GM21390 (cell line): ENCODE measurements at regions not wholly inside any gene's neighbourhood (a gene's known extent, or its start where the extent isn't known, plus 50 kb on each side); places are given as distances from the start of the nearest gene placed in this dataset.

ENCODE experiments used
- ATAC-seq: cut with Tn5 transposase; IDR thresholded peaks from one replicate; pipeline ENCODE4 v1.9.1; 2021; ENCODE audit not compliant: unreplicated experiment

- ATAC-seq: no peak
These were observed 126.7 kb downstream of the DKK1 start for GRCh38 chr10:52440612-52441285.

DNA sequence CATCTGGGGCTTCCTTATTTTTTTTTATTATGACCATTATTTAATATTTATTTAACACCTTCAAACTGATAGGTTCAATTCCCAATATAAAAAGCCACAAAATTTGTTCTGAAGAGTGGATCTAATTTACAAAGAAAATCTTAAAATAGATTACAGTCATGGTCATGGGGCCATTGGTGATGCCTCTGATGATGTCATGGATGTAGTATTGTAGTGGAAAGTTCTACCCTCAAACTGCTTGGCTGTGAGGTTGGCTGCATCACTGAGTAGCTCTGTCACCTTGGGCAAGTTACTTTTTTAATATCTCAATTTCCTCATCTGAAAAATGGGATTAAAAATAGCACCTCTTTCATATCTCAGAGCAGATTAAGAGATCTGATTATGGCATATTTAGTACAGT lies 128.5 kb downstream of the DKK1 start:
- ATAC-seq: no peak

DNA sequence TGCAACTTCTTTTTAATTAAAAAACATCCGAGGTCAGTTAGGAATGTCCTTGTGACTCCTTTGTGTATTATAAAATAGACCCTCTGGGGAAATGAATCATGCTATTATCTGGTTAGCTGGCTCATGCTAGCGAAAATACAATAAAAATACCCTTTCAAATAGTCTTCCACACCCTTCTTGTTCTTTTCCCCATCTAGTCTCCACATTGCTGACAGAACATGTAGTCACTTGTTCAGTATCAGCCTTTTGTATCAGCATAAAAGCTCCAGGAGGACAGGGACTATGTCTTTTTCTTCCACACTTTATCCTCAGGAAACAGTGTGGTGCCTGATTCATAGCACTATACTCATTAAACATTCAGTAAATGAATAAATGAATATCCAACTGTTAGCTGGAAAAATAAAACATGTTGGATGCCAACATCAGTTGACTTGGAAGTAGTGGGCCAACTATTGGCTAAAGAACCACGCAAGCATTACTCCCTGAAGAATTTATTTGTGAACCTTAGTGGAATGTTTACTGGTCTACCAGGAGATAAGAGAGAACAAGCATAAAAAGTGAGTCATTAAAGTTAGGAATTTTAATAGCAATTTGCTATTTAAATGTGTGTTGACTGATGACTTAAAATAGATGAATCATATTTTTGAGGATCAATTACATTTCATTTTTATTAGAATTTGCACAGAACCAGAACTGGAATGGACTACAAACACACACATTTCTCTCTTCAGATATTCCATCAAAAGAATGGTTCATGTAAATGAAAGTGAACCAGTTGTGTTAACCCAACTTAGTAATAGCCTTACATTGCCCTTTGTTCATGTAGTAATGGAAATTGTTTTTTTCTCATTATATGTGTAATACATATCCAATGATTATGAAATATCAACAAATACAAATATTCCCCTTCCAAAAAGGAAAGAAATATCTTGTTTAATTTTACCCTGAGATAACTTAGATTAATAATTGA lies 129.6 kb downstream of the DKK1 start:
- ATAC-seq: no peak

DNA sequence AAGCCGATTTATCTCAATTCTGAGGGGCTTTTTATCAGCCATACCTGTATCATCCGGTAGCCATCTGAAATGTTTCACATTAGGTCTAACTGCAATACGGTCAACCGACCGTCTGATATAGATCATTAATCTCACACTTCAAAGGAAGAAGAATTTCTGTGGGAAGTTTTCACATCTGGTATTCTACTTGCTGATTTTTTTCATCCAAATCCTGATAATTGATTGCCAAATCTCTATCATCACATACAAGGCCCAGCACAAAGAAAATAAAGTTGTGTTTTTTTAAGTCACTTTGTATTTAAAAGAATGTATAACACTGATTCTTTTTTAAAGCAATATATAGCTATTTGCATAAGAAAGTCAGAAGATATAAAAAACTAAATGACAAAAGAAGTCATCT lies 132.3 kb downstream of the DKK1 start:
- no peak for ATAC-seq

GRCh38 chr10:52447931-52448353 lies 133.9 kb downstream of the DKK1 start:
- ATAC-seq: no peak

DNA sequence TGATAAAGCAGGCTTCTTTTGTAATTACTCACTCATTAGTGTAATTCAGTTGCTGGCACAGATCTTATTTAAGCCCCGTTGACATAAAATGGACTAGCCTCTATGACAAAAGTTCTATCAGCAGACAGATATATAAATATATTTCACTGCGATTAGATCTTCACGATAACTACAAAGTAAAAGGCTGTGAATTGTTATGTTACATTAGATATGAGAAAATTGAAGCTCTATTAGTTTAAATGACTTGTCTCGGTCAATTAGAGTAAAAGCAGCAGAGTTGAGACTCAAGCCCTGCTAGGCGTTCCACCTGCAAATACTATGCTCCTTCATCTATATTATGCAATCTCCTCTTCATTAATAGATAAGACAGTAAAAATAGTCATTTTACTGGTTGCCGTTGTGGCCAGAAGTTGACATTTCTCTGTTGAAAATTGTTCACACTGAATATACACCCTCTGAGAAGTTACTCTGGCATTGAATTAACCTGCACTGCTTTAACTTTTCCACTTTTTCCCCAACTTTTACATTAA lies 136.7 kb downstream of the DKK1 start:
- no peak for ATAC-seq

GRCh38 chr10:52451817-52452216 lies 137.7 kb downstream of the DKK1 start:
- ATAC-seq: no peak

- no peak for ATAC-seq
These were observed 138.8 kb downstream of the DKK1 start for GRCh38 chr10:52452600-52453493.

DNA sequence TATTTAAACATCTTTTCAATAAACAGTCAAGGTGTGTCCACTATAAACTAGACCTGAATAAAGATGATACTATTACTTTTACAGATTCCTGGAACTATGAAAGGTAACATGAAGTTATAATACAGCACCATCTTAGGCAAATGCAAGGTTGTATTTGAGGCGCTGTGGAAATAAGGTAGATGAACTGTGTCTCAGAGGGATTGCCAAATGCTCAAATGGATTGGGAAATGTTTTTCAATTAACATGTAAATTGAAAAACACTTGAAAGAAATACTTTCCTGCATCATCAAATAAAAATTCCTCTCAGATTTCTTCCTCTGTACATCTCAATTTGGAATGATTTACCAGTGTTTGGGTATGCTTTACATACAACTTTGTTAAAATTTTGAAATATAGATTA lies 139.4 kb downstream of the DKK1 start:
- no peak for ATAC-seq

DNA sequence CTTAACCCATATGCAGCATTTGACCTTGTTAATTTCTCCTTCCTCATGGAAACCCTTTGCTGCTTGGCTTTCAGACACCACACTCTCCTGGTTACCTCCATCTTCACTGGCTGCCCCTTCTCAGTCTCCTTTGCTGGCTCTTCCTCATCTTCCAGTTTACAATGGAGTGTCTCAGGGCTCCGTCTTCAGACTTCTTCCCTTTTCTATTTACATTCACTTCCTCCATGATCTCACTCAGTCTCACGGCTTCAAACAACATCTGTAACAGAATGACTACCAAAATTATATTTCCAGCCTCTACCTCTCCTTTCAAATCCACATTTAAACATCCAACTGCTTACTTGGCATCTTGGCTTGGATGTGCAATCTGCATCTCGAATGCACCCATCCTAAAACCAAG lies 140.4 kb downstream of the DKK1 start:
- ATAC-seq: no peak

DNA sequence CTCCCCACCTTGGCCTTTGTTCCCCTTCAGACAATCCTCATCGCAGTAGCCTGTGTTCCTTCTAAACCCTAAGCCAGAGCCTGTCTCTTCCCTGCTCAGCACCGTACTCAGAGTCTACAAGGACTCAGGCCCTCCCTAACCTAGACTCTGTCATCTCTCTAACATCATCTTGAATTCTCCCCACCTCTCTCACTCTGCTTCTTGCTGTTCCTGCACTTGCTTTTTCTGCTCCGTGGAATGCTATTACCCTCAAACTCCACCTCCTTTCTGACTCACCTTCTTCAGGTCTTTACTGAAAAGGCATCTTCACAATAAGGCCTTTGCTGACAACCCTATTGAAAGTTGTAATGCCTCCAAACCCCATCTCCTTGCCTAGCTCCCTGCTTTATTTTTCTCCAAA lies 141.0 kb downstream of the DKK1 start:
- ATAC-seq: no peak

DNA sequence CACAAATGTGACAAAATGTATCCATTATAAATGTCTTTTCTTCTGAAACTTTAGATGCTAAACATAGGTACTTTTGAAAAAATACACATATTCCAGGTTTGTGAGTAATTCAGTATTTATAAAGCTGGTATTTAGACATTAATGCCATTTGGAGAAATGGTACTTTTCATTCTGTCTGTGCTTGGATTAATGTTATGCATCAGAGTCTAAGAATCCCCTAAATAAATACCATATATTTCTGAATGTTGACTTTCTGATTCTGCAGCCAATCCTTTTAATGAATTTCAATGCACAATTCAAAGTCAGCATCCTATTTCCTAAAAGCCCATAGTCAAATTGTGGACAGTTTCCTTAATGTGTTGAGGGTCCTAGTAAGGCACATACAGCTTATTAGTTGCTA lies 145.0 kb downstream of the DKK1 start:
- ATAC-seq: no peak

DNA sequence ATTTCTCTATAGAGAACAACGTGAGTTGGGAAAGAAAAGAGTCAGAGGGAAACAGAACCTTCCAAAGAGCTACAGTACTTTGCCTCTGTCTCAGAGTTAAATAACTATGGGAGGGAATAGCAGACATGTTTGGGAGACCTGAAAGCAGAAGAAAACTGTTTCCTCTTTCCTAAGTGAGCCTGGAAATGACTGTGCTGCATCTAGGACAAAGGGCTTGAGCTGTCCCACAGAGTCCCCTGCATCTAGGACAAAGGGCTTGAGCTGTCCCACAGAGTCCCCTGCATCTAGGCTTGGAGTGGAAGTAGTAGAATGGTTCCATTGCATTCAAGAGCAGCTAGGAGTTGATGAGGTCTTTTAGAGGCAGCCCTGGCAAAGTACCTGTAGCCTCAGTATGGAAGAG lies 149.7 kb downstream of the DKK1 start:
- ATAC-seq: no peak

GRCh38 chr10:52464368-52465124 lies 150.5 kb downstream of the DKK1 start:
- ATAC-seq: no peak

- ATAC-seq: no peak
These were observed 151.1 kb downstream of the DKK1 start for GRCh38 chr10:52465202-52465601.

DNA sequence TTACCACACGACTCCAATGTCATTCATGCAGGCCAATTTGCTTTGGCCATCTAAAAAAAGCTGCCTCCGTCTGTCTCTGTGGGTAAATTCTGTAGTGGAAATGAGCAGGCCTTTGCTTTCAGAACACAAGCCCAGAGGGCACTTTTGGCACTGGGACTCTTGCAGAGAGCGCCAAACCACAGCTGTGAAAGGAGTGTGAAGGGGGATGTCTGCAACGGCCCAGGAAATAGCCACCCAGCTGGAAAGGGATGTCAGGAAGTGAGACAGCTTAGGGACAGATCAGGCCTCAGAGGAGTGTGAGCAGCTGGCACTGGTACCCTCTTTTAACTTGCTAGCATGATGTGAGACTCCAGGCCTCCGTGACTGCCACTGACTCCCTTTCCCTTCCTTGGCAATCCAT lies 152.4 kb downstream of the DKK1 start:
- peak; percentile 61 for ATAC-seq

DNA sequence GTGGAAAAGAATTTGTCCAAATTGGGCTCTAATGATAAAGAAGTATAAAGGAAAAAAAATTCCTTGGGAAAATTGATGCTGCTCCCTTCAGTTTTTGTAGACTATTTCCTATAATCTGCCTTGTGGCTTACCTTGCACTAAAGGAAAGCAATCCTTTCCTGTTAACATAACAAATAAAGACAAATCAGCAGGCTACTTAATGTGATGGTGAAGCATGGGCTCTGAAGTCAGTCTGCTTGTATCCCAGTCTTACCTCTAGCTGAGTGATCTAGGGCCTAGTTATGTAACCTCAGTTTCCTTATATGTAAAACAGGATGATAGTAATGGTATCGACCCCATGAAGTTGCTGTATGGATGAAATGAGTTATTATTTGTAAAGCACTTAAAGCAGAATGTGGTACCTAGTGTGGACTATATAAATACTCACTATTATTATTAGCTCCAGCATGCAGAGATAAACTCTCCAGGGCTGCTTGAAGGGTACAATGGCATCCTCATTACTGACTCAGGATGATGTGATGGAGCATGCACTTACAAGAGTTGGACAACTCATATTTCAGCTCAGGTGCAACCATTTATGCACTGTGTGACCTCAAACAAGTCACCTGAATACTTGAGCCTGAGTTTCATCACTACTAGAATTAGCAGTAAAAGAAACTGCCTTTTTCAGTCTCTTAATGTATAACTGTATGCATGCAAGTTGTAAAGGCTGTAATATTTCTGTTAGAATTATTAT lies 156.1 kb downstream of the DKK1 start:
- ATAC-seq: no peak

DNA sequence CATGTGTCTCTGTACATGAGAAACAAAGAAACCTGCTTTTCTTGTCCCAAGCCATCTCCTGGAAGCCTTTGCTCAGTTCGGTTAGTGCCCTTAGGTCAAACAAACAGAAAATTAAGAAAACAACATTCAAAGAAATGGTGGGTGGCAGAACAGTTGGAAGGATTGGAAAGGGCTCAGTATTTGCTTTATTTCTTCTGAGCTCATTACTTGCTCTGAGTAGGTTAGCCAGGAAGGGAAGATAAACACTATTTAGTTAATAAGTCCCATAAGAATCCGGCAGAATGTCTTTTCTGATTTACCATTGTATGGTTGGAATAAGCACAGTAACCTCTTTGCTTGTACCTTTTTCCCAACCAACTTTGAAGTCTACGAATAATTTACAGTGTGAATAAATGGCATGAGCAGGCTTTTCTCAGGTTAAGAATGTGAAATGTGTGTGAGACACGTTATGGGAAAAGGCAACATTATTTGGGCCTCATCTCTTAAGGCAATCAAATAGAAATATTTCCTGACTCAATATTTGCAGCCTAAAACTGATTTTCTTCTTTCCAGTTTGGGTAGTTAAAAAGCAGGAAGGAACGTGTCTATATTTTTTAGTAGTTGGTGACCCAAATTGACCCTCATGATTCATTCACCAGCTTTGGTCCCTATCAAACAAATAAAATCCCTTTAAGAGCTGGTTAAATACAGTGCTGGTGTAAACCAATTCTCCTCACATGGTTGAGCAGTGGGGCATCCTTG lies 158.5 kb downstream of the DKK1 start:
- ATAC-seq: no peak

- peak; percentile 65 for ATAC-seq
These were observed 160.2 kb downstream of the DKK1 start for GRCh38 chr10:52474265-52474664.
